ENCODE measurements at regions not wholly inside any gene's neighbourhood (a gene's known extent, or its start where the extent isn't known, plus 50 kb on each side); places are given as distances from the start of the nearest gene placed in this dataset.

DNA sequence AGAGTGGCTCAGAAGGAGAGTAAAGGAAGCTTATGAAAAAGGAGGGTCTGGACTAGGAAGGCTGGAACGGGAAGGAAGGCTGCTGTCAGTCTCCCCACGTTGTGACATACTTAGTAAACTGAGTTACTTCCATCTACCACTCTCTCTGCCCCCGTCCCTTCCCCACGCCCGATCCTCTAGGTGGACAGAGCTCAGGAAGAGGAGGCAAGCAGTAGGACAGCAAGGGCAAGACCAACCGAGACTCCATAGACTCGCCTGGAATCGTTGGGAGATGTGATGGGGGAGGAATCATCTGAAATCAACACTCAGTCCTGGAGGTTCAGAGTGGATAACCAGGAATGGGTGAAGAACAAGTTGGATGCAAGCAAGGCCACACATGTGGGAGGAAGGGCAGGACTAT lies 240.7 kb downstream of the BUD13 start:
- DNase-seq (ENCODE audit: low read depth), result no peak

DNA sequence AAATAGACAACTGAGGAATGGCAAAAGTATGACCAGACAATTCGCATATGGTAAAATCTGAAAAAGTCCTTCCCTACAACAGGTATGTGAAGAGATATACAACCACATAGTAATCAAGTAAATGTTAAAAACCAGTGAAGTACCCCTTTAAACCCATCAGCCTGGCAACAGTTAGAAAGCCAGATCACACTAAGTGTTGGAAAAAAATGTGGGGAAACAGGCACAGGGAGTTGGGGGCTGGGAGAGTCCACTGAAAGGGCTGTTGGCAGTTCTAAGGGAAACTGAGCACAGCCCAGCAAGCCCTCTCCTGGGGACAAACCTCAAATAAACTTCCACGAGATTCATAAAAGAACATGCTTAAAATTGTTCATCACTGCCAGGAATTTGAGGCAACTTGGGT lies 242.1 kb downstream of the BUD13 start:
- no peak for DNase-seq (ENCODE audit: low read depth)

DNA sequence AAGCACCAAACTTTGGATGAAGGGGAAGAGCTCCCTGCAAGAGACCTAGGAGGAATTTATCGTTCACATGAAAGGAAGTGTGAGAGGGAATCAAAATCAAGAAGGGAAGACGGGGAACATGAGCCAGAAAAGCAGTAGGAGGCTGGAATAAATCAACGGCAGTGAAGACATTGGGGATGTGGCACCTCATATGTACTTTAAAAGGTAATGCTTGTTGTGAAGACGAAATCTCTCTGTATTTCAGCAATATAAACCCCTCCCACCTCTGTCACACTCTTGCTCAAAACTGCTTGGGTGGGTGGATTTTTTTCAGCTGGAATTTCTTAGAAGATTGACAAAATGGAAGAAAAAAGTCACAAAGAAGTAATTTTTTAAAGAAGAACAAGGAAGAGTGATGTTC lies 243.5 kb downstream of the BUD13 start:
- no peak for DNase-seq (ENCODE audit: low read depth)

DNA sequence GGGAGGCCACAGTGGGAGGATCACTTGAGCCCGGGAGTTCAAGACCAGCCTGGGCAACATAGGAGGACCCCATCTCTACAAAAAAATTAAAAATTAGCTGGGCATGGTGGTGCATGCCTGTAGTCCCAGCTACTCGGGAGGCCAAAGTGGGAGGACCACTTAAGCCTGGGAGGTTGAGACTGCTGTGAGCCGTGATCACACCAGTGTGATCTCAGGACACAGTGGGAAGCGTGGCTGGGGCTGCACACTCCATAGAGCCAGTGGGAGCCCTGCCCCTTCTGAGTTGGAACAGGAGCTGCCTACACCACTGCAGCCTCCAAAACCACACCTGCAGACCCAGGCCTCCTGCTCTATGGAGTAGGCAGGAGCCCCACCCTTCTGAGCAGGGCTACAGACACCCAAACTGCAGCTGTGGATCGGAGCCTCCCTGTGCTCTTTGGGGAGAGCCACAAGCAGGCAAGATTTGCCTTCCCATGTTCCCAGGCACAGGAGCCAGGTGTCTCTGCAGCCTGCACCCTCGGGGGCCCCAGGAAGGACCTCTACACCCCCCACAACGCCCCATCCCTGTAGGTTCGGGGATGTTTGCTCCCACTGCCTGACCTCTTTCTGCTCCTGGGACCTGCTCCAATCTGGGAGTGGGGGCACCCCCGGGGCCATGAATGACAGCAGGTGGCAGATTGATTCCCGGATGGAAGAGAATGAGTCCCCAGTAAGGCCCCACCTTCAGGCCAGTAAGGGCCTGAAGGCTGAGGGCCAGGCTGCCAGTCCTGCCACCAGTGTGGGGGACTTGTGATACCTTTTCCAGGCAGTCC lies 245.4 kb downstream of the BUD13 start:
- DNase-seq (ENCODE audit: low read depth), result no peak

DNA sequence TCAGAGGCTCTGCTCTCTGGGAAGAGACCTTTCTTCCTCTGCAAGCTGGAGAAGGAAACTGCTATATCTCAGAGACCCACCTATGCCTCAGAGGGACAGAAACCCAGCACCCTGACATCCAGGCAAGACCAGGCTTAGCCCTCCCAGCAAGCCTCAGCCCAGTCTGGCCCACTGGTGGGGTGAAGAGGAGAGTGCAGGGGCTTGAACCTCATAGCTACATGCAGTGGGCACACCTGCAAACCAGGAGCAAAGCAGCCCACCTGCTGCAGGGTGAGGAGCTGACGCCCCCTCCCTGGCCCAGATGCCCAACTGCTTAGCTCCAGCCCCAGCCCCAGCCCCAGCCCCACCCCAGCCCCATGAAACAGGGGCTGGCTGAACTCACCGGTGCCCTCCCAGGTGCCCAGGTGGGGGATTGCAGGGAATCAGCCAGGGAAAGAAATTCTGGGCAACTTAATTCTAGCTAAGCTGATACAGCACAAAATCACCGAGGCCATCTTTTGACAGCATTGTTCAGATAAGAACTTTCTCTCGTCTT lies 246.8 kb downstream of the BUD13 start:
- DNase-seq (ENCODE audit: low read depth), result no peak

DNA sequence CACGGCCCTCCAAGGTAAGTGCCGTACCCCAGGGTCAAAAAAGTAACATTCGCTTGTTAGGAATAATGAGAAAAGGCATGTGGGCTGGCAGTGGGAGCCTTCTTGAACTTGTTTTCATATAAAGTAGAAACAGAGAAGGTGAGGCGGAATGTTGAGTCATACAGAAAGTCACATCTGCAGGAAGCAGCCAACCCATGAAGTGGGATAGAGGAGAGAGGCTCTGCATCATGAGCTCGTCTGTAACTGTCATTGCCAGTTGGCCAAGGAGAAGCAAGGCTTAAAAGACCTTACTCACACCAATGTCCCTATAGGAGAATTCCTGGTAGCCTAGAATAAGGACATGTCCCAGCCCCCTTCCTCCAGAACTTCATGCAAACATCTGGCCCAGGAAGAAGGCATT lies 253.3 kb downstream of the BUD13 start:
- no peak for DNase-seq (ENCODE audit: low read depth)

DNA sequence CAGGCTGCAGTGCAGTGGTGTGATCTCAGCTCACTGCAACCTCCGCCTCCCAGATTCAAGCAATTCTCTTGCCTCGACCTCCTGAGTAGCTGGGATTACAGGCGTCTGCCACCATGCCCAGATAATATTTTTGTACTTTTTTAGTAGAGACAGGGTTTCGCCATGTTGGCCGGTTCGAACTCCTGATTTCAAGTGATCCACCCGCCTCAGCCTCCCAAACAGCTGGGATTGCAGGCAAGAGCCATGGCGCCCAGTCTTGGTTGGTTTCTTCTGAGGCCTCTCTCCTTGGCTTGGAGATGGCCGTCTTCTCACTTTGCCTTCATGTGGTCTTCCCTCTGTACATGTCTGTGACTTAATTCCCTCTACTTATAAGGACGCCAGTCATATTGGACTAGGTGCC lies 254.6 kb downstream of the BUD13 start:
- DNase-seq (ENCODE audit: low read depth), result no peak

DNA sequence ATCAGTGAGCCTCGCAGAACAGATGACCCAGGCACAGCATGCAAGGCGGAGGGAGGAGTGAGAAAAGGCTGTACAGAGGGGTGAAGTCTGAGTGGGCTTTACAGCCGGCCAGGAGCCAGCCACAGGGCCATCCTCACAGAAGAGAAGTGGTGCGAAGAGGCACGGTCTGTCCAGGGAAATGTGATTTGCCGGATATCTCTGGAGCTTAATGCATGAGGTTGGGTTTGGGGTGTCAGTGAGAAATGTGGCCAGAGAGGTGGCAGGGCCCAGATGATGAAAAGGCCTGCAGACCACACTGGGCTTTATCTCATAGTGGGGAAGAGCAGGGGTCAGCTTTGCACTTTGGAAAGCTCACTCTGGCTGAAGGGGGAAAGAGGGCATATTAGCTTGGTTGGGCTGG lies 255.2 kb downstream of the BUD13 start:
- DNase-seq (ENCODE audit: low read depth), result no peak

DNA sequence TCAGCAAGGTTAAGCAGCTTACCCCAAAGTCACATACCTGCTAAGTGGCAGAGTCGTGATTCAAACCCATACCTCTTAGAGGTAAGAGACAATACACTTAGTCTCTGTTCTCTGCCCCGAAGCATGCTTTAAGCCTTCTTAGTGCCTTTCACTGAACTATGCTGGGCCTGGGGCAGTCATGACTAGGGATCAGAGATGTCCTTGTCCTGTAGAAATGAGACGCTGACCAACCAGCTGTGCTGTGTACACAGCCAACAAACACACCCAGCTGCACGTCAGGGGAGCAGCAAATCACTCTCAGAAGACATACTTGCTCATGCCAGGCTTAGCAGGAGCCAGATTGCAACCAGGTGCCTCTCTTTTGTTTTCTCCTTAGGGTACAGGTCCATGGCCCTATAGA lies 255.7 kb downstream of the BUD13 start:
- no peak for DNase-seq (ENCODE audit: low read depth)

DNA sequence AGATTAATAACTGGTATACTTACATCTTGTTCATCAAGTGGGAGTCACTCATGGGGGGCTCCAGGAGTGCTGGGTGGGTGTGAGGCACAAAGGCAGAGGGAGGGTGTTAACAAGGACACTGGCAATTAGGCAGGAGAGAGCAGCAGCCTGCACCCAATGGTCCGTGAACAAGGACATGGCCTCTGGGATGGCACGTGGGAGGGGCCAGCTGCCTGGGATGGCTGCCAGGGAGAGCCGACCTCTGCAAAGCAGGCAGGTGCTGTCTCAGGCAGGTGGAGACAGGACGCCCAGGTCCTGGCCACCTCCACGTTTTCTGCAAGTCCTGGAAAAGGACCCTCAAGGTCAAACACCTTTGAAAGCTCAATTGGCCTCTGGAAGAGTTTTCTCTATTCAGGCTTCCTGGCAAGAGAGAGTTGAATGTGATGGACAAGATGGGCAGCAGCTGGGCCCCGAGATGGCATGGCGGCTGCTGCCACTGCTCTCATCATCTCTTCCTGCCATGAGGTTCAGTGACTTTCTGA lies 257.1 kb downstream of the BUD13 start:
- DNase-seq (ENCODE audit: low read depth), result no peak

DNA sequence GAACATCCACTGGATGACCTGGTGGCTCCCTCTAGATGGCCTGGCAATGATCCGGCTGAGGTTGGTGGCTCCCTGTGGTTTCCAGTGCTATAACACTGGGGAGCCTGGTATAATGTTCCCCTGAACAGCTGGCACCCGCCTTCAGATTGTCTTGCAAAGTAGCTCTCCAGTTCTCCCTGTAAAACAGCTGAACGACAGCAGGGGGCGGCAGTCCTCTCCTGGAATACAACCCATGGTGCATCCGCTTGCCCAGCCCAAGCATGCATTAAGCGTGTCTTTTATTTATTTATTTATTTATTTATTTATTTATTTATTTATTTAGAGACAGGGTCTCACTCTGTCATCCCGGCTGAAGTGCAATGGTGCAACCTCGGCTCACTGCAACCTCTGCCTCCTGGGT lies 258.9 kb downstream of the BUD13 start:
- DNase-seq (ENCODE audit: low read depth), result no peak

DNA sequence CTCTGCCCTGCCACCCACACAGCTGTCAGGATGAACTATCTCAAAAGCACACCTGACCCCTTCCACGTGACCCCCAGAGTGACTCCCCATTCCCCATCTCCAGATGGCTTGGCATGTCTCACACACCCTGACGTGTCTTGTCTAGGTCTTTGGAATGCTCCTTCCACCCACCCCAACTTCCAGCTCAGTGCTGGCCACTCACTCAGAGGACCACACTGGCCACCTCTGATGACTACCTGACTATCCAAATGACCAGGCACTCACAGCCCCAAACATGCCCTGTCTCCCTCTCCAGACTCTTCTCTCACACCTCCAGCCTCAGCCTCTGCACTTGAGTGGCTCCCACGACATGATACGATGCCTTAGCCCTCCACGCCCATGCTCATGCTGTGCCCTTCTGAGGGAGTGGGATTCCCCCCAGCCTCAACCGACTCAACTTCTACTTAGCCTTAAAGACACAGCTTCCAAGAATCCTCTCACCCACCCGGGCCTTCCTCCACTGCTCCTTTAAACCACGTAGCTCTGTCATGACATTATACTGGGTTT lies 259.4 kb downstream of the BUD13 start:
- DNase-seq (ENCODE audit: low read depth), result no peak

DNA sequence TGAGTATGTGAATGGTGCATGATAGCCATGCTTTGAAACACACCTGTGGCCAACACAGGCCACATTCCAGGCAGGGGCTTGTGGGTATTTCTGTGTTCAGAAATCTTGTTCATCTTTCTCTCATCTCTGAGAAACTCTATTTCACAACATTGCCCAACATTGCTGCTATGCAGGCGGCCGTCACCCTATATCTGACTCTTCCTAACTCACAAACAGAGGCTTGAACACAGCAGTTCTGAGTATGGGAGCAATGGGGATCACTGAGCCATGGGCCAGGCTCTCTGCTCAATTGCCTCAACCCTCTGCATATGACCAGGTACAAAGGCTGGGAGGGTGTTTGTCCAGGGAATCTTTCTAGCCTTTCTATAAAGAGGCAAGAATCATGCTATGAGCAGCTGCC lies 259.9 kb downstream of the BUD13 start:
- no peak for DNase-seq (ENCODE audit: low read depth)

DNA sequence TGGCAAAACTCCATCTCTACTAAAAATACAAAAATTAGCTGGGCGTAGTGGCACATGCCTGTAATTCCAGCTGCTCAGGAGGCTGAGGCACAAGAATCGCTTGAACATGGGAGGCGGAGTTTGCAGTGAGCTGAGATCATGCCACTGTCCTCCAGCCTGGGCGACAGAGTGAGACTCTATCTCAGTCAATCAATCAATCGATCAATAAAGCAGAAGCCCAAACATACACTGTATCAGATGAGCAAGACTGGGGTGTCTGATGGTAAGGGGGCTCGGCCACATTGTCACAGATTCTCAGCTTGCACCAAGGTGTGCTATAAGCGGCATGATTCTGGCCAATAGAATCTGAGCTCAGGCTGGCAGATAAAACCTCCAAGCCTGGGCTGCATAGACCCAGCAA lies 261.1 kb downstream of the BUD13 start:
- no peak for DNase-seq (ENCODE audit: low read depth)

DNA sequence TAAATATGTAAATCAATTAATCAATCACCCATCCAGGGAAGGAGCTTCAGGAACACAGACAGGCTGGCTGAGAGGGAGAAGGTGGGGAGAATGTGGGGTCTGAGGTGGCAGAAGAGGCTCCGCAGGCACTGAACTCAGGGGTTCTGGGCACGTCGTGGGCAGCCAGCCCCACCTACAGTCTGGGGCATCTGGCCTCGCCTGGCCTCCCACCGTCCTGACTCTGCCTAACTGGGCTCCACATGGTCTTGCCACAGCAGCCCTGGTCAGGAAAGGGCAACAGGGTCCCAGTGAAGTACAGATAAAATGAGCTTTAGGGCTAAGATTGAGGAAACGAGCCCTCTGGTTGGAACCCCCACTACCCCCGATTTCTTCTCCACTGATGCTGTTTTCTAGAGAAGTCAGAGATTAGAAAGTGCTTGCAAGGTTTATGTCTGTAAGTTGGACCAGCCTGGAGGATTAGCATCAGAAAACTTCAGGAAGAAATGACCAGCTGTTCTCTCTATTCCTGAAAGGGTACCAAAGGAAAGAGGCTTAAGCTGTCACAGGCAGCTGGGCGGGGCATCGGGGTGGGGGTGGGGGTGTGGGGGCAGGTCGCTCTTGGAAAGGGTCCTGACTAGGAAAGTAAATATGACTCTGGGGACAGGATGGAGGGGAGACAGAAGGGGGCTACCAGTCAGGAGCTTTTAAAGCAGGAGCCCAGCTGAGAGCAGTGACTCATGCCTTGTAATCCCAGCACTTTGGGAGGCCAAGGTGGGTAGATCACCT lies 261.7 kb downstream of the BUD13 start:
- no peak for DNase-seq (ENCODE audit: low read depth)

DNA sequence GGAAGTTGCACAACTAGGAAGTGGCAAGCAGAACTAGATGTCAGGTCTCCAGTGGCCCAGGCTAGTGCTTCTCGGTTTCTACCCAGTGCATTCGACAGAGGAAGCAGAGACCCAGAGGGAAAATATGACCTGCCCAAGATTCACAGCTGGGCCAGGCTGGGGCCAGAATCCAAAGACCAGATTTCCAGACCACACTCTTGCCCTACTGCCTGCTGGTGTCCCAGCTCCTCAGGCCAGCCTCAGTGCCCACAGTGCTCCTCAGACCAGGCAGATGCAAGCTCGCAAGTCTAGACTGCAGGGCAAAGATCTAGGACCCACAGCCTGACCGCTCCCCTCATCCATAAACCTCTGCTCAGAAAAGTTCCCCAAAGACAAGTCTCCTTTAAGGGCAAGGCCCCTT lies 262.6 kb downstream of the BUD13 start:
- DNase-seq (ENCODE audit: low read depth), result no peak

DNA sequence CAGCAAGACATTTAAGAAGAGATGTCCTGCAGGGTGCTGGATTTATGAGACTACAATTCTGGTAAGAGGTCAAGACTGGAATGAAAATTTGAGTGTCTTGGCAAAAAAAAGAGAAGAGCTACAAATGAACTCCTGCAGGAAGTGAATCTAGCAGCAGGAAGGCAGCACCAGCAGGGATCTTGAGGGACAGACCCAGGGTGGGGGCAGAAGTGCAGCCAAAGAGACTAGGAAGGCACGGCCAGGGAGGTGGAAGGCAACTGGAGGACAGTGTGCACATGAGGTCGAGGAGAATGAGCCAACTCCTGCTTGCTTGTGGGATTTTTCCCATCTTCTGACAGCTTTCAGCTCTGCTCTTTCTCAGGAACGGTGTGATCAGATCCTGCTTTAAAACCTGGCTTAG lies 263.2 kb downstream of the BUD13 start:
- DNase-seq (ENCODE audit: low read depth), result no peak

DNA sequence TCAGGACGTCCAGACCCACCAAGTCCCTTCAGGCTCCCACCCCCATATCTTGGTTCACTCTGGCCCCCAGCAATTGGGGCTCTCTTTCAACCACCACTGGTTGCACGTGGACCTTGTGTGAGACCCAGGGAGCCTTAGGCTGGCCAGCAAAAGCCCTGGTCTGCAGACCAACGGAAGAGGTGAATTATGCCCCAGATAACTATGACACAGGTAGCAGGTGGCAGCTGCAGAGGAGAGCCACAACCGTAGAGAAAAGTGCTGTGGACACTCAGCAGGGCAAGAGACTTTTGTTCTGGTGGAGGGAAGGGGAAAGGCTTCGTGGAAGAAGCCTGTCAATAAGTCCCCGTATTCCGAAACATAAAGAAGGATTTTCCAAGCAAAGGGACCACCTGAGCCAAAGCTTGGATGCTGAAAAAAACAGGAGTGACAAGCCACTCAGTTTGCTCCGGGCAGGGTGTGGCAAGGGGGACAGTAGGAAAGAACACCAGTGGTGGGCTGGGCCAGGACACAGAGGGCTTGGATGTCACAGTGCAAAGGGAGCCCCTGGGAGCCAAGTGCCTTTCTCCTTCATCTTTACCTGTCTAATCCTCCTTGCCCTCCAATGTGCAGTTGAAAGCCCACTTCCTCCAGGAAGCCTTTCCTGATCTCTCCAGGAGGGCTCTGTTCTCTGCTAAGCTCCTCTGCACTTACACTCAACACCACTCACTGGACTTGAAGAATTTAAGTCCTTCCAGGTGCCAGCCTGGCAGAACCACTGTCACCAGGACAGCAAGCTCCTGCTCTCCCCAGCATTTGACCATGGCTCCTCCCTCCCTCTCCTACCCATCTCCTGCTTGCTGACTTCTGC lies 264.7 kb downstream of the BUD13 start:
- no peak for DNase-seq (ENCODE audit: low read depth)

DNA sequence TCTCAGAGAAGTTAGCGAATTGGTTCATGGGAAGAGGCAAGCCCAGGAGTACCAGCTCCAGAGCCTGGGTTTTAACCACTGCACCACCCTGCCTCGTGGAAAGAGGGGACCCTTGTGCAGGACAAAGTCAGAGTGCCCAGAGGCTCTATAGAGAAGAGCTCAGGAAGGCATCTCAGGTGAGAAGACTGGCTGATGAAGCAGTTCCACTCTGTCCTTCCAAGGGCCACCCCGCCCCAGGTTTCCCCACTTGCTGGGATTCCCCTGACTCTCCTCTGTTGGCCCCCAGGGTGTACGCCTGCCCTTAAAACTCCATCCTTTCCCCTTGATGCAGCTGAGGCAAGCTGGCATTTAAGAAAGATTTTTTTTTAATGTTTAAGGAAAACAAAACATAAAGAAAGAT lies 265.8 kb downstream of the BUD13 start:
- DNase-seq (ENCODE audit: low read depth), result no peak

DNA sequence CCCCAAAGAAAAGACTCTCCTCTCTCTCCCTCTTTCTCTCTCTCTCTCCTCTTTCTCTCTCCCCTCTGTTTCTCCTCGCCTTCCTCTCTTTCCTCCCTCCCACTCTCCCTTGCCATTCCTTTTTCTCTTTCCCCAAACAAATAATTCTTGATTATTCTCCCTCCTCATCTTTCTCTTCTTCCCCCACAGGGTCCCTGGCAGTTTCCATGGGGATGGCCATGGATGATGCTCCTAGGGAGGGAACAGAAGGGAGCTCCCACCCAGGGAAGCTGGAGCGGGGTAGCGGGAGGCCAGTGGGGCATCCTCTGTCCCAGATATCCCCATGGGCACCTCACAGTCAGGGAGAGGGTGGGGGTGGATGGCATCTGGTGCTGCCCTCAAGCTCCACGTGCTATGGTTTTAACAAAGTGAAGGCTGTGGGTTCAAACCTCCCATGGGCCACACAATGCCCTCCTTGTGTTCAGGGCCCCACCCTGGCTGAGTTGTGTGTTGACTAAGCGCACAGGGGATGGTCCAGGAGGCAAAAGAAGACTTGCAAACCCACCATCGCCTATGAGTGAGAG lies 266.4 kb downstream of the BUD13 start:
- no peak for DNase-seq (ENCODE audit: low read depth)

All from activated T-cell treated with anti-CD3 and anti-CD28 coated beads for 24 hours (primary cell).